GM12891 (cell line): ENCODE measurements at regions not wholly inside any gene's neighbourhood (a gene's known extent, or its start where the extent isn't known, plus 50 kb on each side); places are given as distances from the start of the nearest gene placed in this dataset.

Source experiments
- POLR2A ChIP-seq: IDR thresholded peaks from 2 replicates; pipeline ENCODE4 v1.6.1; 2011; ENCODE audit warnings: low read depth, low read length, control low read depth
- POLR2AphosphoS5 ChIP-seq: IDR thresholded peaks from 2 replicates; pipeline ENCODE4 v1.6.1; 2011; ENCODE audit warnings: low read depth, low read length, control low read depth
- SPI1 ChIP-seq: IDR thresholded peaks from 2 replicates; pipeline ENCODE4 v1.6.1; 2011; ENCODE audit warnings: low read depth, low read length, control low read depth

DNA sequence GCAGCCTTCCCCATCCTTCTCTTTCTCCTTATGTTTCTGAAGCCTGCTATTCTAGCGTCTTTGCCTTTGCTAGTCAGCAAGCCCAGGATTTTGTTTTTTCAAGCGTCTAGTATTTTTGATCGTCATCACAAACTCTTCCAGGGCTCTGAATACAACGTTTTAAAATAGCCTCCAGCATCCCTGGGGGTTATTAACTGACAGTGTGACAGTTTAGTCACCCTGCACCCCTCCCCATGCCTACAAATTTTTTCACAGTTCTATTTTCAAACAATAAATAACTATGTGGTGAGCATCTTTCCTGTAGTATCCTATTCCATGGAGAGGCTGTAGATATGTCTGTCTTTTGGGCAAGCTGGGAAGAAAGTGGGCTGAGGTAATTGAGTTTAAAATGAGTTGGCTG is 280.9 kb downstream of the MAP2K4 start:
- TF ChIP-seq POLR2AphosphoS5, result no peak
- TF ChIP-seq POLR2A, result no peak
- TF ChIP-seq SPI1, result no peak
